GM12872 (cell line): ENCODE measurements at regions not wholly inside any gene's neighbourhood (a gene's known extent, or its start where the extent isn't known, plus 50 kb on each side); places are given as distances from the start of the nearest gene placed in this dataset.

Source experiments
- TF ChIP-seq, protein P1 (sequence below): IDR thresholded peaks from 3 replicates; pipeline ENCODE4 v1.5.1; 2011; ENCODE audit warnings: low read depth, mild to moderate bottlenecking, low read length, moderate library complexity; ENCODE audit not compliant: insufficient read depth

GRCh38 chr14:101087614-101088394 lies 184.3 kb upstream of the RTL1 start:
- TF ChIP-seq, protein P1, sequence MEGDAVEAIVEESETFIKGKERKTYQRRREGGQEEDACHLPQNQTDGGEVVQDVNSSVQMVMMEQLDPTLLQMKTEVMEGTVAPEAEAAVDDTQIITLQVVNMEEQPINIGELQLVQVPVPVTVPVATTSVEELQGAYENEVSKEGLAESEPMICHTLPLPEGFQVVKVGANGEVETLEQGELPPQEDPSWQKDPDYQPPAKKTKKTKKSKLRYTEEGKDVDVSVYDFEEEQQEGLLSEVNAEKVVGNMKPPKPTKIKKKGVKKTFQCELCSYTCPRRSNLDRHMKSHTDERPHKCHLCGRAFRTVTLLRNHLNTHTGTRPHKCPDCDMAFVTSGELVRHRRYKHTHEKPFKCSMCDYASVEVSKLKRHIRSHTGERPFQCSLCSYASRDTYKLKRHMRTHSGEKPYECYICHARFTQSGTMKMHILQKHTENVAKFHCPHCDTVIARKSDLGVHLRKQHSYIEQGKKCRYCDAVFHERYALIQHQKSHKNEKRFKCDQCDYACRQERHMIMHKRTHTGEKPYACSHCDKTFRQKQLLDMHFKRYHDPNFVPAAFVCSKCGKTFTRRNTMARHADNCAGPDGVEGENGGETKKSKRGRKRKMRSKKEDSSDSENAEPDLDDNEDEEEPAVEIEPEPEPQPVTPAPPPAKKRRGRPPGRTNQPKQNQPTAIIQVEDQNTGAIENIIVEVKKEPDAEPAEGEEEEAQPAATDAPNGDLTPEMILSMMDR = no peak

DNA sequence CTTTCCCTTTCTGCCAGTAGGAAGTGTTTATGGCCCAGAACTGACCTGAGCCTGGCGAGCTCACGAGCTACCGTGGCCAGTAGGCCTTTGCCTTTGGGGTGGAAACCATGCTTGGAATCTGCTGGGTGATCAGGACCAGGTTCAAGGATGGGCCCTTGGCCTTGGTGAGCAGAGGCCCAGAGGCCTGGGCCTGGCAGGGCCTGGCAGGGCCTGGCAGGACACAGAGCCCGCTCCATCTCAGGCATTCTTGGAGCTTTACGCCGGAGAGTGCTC lies 184.8 kb upstream of the RTL1 start:
- TF ChIP-seq, protein P1 = no peak

DNA sequence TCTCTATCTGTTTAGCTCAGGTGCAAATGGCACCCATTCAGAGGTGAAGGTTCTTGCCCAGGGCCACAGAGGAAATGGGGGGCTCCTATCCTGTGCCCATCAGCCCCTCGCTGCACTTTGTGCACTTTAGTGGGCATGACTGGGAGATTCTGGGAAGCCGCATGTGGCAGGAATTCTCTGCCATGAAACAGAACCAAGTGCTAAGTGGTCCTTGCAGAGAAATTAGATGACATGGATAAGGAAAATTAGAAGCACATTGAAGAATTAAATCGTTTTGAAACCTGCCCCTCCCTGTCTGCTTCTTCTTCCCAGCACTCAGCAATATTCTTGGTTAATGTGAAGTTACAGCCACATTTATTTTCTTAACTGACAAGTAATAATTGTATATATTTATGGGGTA lies 185.2 kb upstream of the RTL1 start:
- TF ChIP-seq, protein P1 = no peak

DNA sequence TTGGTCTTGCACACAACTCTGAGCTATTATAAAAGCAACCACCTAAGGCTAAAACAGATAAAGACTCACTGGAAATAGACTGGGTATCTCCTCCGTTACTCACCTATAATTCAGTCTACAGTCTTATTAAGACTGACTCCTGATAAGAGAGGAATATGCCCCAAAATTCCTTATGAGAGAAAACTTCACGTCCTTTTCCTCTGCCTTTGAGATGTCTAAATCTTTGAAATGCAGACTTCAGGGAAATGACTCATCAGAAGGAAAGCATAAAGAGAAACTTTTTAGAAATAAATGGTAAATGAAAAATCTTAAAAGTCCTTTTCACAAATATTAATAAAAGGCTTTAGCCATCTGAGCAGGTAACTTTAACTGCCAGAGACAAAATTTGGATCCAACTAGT lies 187.5 kb upstream of the RTL1 start:
- TF ChIP-seq, protein P1 = no peak

- TF ChIP-seq, protein P1 = no peak
Measured at GRCh38 chr14:101096551-101096950, 193.0 kb upstream of the RTL1 start.

DNA sequence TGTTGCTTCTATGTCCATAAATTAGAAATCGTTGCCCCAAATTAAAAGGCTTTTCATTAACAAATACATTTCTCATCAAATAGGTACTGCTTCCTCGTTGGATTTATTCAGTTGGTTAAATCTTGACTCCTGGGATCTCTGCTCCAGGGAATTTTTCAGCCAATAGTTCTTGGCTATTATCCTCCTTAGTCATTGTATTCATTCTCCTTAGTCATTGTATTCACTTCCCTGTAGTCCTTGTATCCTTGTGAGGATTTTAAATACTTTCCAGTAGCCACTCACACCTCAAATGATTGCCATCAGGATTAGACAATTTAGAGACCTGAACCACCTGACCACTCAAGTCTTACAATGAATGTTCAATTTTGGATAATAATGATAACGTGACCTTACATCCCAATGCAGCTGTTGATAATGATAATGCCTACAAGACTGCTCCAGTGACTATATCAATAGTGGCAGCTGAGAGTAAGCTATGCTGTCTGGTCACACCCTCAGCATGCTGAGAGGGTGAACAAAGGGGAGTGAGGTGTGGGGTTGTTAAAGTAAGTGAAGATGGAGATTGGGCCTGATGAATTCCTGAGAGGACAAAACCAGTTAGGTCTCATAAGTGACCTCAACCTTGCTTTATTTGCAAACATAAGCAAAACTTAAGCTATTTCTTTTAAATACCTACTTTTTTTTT lies 193.7 kb upstream of the RTL1 start:
- TF ChIP-seq, protein P1 = no peak

DNA sequence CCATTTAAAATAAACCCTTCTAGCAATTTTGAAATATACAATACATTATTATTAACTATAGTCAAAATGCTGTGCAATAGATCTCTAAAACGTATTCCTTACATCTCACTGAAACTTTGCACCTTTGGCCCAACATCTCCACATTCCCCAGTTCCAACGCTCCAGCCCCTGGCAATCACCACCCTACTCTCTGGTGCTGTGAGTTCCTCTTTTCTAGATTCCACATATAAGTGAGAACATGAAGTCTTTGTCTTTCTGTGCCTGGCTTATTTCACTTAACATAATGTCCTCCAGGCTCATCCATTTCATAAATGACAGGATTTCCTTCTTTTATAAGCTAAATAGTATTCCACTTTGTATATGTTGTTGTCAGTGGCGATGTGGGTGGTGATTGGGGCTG lies 194.7 kb upstream of the RTL1 start:
- TF ChIP-seq, protein P1 = no peak
